CD4-positive, alpha-beta T cell treated with Interleukin-2 at 100 ng/mL for 4 hours (primary cell): ENCODE measurements at regions not wholly inside any gene's neighbourhood (a gene's known extent, or its start where the extent isn't known, plus 50 kb on each side); places are given as distances from the start of the nearest gene placed in this dataset.

Experiments
- DNase-seq: peaks from one replicate; pipeline ENCODE4 v3.0.0-alpha.2; 2020; ENCODE audit warnings: low spot score

GRCh38 chr22:27205492-27206373 is 548.3 kb downstream of the MIAT start:
- no peak for DNase-seq

- no peak for DNase-seq
Observed at GRCh38 chr22:27206374-27207133, 549.2 kb downstream of the MIAT start.

DNA sequence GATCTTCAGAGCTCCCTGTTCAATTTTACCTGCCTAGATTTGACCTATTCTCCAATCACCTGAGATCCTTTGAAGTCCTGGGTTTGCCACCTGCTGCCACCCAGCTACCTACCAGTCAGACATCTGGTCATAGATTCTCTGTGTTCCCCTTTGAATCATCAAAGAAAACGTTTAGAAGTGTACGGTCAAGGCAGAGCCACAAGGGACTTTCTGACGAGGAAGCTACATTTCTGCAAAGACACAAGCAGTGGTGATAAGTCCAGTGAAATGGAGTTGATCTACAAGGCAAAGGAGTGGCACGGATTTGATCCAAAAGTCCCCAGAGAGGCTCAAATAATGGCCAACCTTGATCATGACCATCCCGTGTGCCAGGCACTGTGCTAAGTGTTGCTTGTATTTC is 549.9 kb downstream of the MIAT start:
- no peak for DNase-seq

- no peak for DNase-seq
Observed at GRCh38 chr22:27207907-27208306, 550.5 kb downstream of the MIAT start.

GRCh38 chr22:27210111-27210730 is 552.8 kb downstream of the MIAT start:
- DNase-seq: no peak

- DNase-seq: no peak
Observed at GRCh38 chr22:27212102-27212501, 554.7 kb downstream of the MIAT start.

DNA sequence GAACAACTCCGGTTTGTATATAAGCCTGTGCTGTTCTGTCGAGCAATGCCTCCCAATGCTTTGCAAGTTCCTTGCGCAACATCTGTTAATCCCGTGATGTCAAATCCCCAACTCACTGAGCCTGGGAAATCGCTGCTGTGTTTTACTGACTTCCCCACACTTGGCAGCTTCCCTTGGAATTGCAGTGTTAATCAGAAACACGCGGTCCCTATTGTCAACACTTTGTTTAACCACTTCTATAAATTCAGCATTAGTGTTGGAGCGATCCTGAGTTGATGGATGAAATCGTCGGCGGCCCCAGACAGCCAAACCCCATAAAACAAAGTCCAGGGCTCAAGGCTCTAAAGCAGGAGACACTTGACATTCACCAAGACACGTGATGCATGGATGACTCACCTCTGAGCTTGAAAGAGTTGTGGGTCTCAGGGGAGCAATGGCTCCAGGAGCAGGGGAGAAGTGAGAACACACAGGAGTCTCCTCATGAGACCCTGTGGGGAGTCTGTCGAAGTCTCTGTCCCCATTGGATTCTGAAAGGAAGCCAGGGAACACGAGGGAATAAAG is 555.3 kb downstream of the MIAT start:
- DNase-seq: no peak

DNA sequence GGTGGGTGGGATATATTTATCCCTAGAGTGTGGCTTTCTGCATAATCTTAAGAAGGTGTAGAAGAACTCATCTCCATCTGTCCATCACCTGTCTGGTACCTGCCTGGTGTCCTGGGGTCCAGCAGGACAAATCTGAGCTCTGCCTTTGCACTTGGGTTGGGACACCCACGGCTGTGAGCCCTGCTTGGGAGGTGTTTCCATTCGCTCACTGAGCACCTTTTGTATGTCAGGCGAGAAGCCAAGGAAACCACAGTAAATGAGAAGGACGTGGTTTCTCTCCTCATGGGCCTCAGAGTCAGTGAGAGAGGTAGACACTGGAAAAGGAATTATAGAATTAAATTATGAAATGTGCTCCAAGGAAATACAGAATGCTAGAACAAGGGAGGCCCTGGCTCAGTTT is 555.9 kb downstream of the MIAT start:
- DNase-seq: no peak

GRCh38 chr22:27213766-27214581 is 556.6 kb downstream of the MIAT start:
- no peak for DNase-seq

GRCh38 chr22:27214691-27215090 is 557.3 kb downstream of the MIAT start:
- DNase-seq: no peak

DNA sequence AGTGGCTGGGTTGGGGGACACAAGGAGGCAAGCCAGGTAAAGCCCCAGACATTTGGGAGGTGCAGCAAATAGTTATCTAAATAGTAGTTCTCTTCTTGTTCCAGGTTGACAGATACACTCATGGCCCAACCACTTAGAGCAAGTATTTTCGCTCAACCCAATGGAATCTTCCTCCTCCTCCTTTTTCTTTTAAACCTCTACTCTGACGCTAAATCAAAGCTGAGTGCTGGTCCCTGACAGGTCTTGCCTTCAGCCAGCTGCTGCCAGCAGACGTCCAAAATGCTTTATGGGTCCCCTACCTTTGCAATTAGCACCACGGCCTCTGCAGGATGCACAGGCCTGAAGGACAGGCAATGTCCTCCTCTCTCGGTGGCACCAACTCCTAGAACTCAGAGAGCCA is 558.5 kb downstream of the MIAT start:
- no peak for DNase-seq

GRCh38 chr22:27216444-27216843 is 559.1 kb downstream of the MIAT start:
- DNase-seq: no peak

DNA sequence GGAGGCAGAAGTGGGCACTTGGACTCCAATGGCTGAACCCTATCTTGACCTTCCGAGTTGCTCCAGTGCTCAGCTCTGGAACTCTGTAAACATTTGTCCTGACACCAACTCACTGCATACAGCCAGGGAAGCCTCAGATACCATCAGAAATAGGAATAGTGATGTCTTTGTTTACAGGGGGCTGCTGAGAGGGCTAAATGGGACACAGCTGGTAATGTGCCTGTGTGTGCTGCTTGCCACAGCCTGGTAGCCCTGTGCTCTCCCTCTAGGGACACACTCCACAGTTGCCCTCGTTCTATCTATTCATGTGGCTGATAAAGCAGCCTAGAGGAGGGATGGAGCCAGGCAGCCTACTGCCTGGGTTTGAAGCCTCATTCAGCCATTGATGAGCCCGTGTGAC is 559.8 kb downstream of the MIAT start:
- DNase-seq: no peak

DNA sequence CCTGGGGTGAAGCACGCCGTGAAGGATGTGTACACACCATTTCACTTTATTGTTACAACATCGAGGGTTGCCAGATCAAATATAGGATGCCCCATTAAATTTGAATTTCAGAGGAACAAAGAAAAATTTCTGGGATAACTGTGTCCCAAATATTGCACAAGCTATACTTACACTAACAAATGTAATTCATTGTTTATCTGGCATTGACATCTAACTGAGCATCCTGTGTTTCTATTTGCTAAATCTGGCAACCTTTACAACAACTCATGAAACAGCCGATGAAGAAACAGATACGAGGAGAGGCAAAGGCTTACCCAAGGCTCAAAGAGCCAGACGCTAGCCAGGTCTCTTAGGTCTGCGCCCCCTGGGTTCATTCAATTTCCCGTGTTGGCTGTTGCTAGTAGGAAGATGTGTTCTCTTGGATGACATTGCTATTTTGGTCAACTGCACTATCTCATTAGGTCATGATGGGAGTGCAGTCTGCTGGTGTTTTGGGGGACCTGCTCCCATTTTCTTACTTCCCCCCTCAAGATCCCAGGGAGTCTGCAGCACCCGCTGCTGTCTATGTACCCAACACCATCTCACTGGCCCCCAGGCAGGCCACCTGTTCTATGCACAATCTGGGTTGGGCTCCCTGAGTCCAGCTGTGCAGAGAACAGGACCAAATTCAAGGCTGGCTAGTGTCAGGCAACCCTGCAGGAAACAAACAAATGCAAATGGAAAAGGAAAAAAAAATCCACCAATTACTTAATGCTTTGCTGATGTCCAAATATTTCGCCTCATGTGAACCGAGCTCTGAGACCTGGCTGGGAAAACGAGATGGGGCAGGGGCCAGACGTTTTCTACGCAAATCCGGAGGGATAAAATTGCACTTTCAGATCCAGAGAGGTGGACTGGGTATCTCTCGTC is 560.9 kb downstream of the MIAT start:
- no peak for DNase-seq

DNA sequence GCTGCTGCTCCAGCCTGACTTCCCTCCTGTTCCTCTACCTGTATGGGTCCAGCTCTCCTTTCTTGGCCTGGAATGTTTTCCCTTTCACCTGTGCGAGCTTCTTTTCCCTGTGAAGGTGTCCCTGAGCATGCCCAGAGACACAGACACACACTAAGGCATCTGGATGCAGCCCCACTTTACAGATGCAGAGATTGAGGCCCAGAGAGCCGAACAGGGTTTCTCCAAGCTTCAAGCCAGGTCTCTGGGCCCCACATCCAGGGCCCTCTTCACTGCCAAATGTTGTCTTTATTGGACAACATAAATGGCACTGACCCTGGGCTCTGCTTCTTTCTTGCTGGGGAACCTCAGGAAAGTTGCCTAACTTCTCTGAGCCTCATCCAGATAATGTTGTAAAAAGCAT is 561.6 kb downstream of the MIAT start:
- DNase-seq: no peak

- no peak for DNase-seq
Observed at GRCh38 chr22:27220339-27220738, 563.0 kb downstream of the MIAT start.

- DNase-seq: no peak
Observed at GRCh38 chr22:27222178-27222577, 564.8 kb downstream of the MIAT start.

DNA sequence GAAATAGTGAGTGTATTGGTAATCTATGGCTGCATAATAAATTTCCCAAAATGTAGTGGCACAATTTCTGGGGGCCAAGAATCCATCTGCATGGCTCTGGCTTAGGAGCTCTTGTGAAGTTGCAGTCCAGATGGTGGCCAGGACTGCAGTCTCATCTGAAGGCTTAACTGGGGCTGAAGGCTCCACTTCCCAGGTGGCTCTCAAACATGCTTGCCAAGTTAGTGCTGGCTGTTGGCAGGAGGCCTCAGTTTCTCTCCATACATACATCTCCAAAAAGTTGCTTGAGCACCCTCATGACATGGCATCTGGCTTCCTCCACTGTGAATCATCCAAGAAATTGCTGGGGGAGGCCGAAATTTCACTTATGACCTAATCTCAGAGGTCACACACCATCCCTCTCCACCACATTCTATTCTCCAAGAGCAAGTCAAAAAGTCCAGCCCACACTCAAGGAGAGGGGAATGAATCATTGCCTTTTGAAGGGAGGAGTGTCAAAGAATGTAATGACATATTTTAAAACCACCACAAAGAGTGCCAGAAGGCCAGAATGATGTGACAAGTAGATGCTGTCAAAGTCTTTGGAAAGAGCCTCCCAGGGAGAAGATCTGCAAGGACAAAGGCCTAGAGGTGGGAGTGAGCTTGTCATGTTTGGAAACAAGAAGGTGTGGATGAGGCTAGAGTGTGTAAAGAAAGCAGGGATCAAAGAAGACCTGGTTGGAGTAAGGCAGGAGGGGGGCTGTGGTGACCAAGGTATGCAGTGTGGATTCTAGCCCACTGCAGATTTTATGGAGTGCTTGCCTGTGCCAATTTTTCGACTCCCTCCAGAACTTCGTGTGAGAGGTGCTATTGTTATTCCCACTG is 566.2 kb downstream of the MIAT start:
- no peak for DNase-seq

- DNase-seq: no peak
Observed at GRCh38 chr22:27224485-27225374, 567.3 kb downstream of the MIAT start.
